ENCODE measurements at regions not wholly inside any gene's neighbourhood (a gene's known extent, or its start where the extent isn't known, plus 50 kb on each side); places are given as distances from the start of the nearest gene placed in this dataset.

DNA sequence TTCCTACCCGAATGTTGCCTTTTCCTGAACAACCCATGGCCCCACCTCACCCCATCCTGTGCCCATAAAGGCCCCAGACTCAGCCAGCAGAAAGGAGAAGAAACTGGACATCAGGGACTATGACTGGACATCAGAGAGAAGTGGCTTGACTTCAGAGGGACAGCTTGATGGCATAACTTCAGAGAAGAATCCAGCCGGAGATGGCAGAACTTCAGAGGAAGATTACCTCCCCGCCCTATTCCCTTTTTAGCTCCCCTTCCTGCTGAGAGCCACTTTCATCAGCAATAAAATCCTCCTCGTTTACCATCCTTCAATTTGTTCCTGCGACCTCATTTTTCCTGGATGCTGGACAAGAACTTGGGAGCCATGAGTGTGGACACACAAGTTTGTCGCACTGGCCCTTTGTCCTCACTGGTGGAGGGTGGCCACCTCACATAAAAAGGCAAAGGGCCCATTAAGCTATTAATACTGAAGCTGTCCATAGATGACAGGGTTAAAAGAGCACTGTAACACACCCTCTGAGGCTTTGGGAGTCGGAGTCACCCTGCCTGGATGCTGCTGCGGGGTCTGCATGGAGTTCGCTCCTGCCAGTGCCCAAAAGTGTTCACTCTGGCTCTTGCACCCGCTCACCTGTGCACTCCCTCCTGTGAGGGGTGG lies 260.4 kb downstream of the SLITRK1 start:
- DNase-seq (ENCODE audit: low read depth), result no peak
- no peak overlapping the region for H3K4me3 ChIP-seq (ENCODE audit: low read length)
- TF ChIP-seq, protein P1, sequence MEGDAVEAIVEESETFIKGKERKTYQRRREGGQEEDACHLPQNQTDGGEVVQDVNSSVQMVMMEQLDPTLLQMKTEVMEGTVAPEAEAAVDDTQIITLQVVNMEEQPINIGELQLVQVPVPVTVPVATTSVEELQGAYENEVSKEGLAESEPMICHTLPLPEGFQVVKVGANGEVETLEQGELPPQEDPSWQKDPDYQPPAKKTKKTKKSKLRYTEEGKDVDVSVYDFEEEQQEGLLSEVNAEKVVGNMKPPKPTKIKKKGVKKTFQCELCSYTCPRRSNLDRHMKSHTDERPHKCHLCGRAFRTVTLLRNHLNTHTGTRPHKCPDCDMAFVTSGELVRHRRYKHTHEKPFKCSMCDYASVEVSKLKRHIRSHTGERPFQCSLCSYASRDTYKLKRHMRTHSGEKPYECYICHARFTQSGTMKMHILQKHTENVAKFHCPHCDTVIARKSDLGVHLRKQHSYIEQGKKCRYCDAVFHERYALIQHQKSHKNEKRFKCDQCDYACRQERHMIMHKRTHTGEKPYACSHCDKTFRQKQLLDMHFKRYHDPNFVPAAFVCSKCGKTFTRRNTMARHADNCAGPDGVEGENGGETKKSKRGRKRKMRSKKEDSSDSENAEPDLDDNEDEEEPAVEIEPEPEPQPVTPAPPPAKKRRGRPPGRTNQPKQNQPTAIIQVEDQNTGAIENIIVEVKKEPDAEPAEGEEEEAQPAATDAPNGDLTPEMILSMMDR (conservative IDR thresholded peaks at IDR 0.05; ENCODE audit: low read depth, low read length), result no peak

DNA sequence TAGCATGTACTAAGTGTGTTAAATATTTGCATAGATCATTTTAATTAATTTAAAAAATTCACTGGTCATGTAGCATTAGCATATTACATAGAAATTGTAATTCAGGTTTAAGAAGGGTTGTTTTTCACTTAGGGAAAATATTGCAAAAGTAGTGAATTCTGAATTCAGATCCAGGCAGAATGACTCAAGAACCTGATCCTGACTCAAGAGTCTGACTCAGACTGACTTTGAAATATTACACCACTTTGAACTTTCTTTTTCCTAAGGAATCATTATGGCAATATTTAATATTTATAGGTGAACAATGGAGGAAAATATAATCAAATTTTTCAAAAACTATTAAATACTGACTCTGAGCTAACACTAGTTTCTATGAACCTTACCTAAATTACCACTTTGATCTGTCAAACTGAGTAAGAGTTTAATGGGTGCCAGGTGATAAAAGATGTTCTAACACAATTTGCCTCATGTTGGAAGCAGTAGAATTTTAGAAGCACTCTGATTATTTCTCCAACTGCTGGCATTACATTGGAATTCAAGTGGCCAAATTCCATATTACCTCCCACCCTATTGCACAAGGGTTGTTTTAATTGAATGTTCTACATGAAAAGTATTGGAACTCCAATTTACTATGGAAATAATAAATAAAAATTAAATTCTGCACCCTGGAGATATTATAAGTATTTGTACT lies 261.6 kb downstream of the SLITRK1 start:
- no peak for DNase-seq (ENCODE audit: low read depth)
- no peak overlapping the region for H3K4me3 ChIP-seq (ENCODE audit: low read length)
- TF ChIP-seq, protein P1 (conservative IDR thresholded peaks at IDR 0.05; ENCODE audit: low read depth, low read length), result no peak

DNA sequence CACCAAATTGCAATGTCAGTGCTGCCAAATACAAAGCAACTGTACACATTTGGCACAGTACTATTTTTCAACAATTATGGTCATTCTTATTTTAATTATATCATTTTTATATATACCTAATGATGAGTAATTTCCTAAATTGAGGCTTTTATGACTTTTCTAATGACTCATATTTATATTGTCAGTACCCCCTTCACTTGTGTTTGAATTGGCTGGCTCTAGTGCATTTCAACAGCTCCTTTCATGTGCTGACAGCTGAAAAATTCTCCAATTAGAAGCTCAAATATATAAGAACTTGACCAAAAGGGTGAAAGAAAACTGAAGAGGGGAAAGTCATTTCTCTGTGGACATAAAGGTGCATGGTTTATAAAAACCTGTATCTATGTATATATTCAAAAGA lies 263.3 kb downstream of the SLITRK1 start:
- TF ChIP-seq, protein P1 (conservative IDR thresholded peaks at IDR 0.05; ENCODE audit: low read depth, low read length), result no peak
- no peak overlapping the region for H3K4me3 ChIP-seq (ENCODE audit: low read length)
- no peak for DNase-seq (ENCODE audit: low read depth)

DNA sequence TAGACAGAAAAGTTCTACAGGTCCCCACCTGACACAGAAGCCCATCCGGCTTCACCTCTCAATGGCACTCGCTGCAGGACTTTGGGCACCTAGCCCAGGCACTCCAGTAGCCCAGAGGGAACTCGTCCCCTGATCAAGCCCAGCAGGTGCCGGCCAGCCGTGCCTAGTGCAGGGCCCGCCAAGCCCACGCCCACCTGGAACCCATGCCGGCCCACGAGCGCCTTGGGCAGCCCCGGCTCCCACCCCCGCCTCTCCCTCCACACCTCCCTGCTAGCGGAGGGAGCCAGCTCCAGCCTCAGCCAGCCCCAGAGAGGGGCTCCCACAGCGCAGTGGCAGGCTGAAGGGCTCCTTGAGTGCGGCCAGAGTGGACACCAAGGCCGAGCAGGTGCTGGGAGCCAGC lies 268.8 kb downstream of the SLITRK1 start:
- DNase-seq (ENCODE audit: low read depth), result no peak
- TF ChIP-seq, protein P1 (conservative IDR thresholded peaks at IDR 0.05; ENCODE audit: low read depth, low read length), result no peak
- no peak overlapping the region for H3K4me3 ChIP-seq (ENCODE audit: low read length)

DNA sequence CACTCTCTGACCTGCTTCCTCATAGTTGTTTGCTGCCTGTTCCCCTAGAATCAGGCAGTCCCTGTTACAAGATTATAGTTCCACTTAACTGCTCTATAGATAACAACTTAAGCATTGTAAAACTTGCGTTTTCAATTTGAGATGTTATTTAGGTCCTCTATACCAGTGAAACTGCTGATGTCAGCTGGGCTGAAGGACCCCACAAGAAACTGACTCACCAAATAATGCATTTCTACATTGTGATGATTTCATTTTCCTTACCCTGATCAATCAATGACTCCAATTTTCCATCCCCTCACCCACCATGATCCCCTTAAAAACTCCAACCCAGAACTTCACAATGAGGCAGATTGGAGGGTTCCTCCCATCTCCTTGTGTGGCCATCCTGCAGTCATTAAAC lies 280.7 kb downstream of the SLITRK1 start:
- TF ChIP-seq, protein P1 (conservative IDR thresholded peaks at IDR 0.05; ENCODE audit: low read depth, low read length), result no peak
- H3K4me3 ChIP-seq (ENCODE audit: low read length), result no peak overlapping the region
- no peak for DNase-seq (ENCODE audit: low read depth)

DNA sequence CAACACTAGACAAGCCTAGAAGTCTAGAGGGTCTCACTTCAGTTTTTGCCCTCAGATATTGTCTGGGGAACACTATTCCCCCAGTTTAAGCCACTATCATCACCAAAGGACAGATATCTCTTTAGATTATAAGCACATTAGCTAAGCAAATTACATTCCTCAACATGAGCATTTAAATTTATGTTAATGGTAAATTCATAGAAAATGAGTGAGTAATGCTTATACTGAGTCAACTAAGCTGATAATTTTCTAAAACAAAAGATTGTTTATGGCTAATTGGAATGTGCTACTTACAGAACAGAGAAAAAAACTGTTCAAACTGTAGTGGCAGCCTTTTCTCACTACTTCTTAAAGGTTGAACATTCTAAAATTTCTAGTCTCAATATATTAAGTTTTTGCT lies 290.2 kb downstream of the SLITRK1 start:
- no peak for DNase-seq (ENCODE audit: low read depth)
- H3K4me3 ChIP-seq (ENCODE audit: low read length), result no peak overlapping the region
- TF ChIP-seq, protein P1 (conservative IDR thresholded peaks at IDR 0.05; ENCODE audit: low read depth, low read length), result no peak

DNA sequence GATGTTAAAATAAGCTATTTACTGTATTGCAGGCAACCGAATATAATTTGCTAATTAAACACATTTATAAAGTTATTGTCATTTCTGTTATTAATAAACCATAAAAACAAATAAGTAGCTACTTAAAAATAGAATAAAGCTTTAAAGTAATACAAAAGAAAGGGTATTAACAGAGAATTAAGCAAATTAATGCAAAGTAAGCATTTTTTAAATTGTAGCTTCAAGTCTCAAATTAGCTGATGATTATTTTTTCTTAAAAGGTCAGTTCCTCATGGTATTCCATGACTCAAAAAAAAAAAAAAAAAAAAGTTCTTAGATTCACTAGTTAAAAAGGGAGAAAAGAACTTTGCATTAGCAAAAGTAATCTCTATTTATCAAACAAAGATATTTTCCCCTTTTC lies 292.5 kb downstream of the SLITRK1 start:
- H3K4me3 ChIP-seq (ENCODE audit: low read length), result no peak overlapping the region
- no peak for DNase-seq (ENCODE audit: low read depth)
- TF ChIP-seq, protein P1 (conservative IDR thresholded peaks at IDR 0.05; ENCODE audit: low read depth, low read length), result no peak
